Neural cell (in vitro differentiated cells): ENCODE measurements at regions not wholly inside any gene's neighbourhood (a gene's known extent, or its start where the extent isn't known, plus 50 kb on each side); places are given as distances from the start of the nearest gene placed in this dataset.

Experiments used
- H2AFZ ChIP-seq: fragments of 200-600, 300-800 bp; sonication (generic), shearing (Covaris generic); 2 replicates; pipeline ENCODE4 v1.6.0; 2014; ENCODE audit warnings: low read depth, mild to moderate bottlenecking, antibody characterized with exemption, low read length, moderate library complexity
- H3F3A ChIP-seq: fragments of 200-600 bp; shearing (Covaris generic); 2 replicates; pipeline ENCODE4 v1.6.1; 2016; ENCODE audit warnings: mild to moderate bottlenecking, moderate library complexity, mixed read lengths, antibody characterized with exemption, low read length; ENCODE audit not compliant: insufficient read depth, poor library complexity, severe bottlenecking
- H3K27ac ChIP-seq: fragments of 200-600, 300-800 bp; sonication (generic), shearing (Covaris generic); 2 replicates; pipeline ENCODE4 v1.5.1; 2014; ENCODE audit warnings: mild to moderate bottlenecking, low read length, moderate library complexity
- H3K27me3 ChIP-seq: fragments of 300-800, 200-600 bp; sonication (generic), shearing (Covaris generic); 2 replicates; pipeline ENCODE4 v1.6.0; 2014; ENCODE audit warnings: mild to moderate bottlenecking, low read depth, low read length, moderate library complexity; ENCODE audit not compliant: insufficient read depth
- H3K36me3 ChIP-seq: fragments of 300-800, 200-600 bp; sonication (generic), shearing (Covaris generic); 2 replicates; pipeline ENCODE4 v1.5.1; 2014; ENCODE audit warnings: mild to moderate bottlenecking, antibody characterized with exemption, low read length, moderate library complexity; ENCODE audit not compliant: insufficient read depth
- H3K4me2 ChIP-seq: fragments of 300-800, 200-600 bp; sonication (generic), shearing (Covaris generic); 2 replicates; pipeline ENCODE4 v1.6.0; 2014; ENCODE audit warnings: mild to moderate bottlenecking, low read length
- H3K4me3 ChIP-seq: fragments of 300-800, 200-600 bp; sonication (generic), shearing (Covaris generic); 2 replicates; pipeline ENCODE4 v1.5.1; 2014; ENCODE audit warnings: mild to moderate bottlenecking, low read length, moderate library complexity
- H3K79me2 ChIP-seq: fragments of 200-600 bp; shearing (Covaris generic); replicated peaks from 2 replicates; pipeline ENCODE4 v1.6.0; 2014; ENCODE audit warnings: mild to moderate bottlenecking, low read length, moderate library complexity; ENCODE audit not compliant: insufficient read depth
- H3K9ac ChIP-seq: fragments of 300-800, 200-600 bp; sonication (generic), shearing (Covaris generic); 2 replicates; pipeline ENCODE4 v1.6.1; 2016; ENCODE audit warnings: mild to moderate bottlenecking, low read length, mixed read lengths
- H3K9me2 ChIP-seq: fragments of 200-600 bp; shearing (Covaris generic); 2 replicates; pipeline ENCODE4 v1.6.1; 2016; ENCODE audit warnings: mild to moderate bottlenecking, low read length, mixed read lengths; ENCODE audit not compliant: insufficient read depth
- H3K9me3 ChIP-seq: fragments of 200-600, 300-800 bp; sonication (generic), shearing (Covaris generic); 2 replicates; pipeline ENCODE4 v1.6.1; 2016; ENCODE audit warnings: mild to moderate bottlenecking, mixed run types, low read length, moderate library complexity, mixed read lengths
- H4K20me1 ChIP-seq: fragments of 200-600 bp; shearing (Covaris generic); 2 replicates; pipeline ENCODE4 v1.6.1; 2016; ENCODE audit warnings: mild to moderate bottlenecking, mixed run types; ENCODE audit not compliant: insufficient read depth
- EP300 ChIP-seq: fragments of 450-650 bp; conservative IDR thresholded peaks from 2 replicates; pipeline ENCODE4 v1.6.1; 2014; ENCODE audit warnings: antibody characterized with exemption, mild to moderate bottlenecking, moderate library complexity; ENCODE audit not compliant: poor library complexity, severe bottlenecking
- EZH2 ChIP-seq: fragments of 200-600, 300-800 bp; shearing (Covaris generic), sonication (generic); IDR thresholded peaks from 2 replicates; pipeline ENCODE4 v1.6.1; 2014; ENCODE audit warnings: antibody characterized with exemption, low read length, borderline replicate concordance, mild to moderate bottlenecking; ENCODE audit not compliant: insufficient read depth, poor library complexity, severe bottlenecking
- MXI1 ChIP-seq: fragments of 450-650 bp; conservative IDR thresholded peaks from 2 replicates; pipeline ENCODE4 v1.6.1; 2014; ENCODE audit warnings: antibody characterized with exemption, mild to moderate bottlenecking; ENCODE audit not compliant: poor library complexity, severe bottlenecking
- POLR2AphosphoS5 ChIP-seq: IDR thresholded peaks from 2 replicates; pipeline ENCODE4 v1.6.1; 2012
- RAD21 ChIP-seq: fragments of 450-650 bp; conservative IDR thresholded peaks from 2 replicates; pipeline ENCODE4 v1.6.1; 2014; ENCODE audit warnings: antibody characterized with exemption, mild to moderate bottlenecking, moderate library complexity
- SMC3 ChIP-seq: fragments of 450-650 bp; conservative IDR thresholded peaks from 2 replicates; pipeline ENCODE4 v1.6.1; 2014; ENCODE audit warnings: antibody characterized with exemption, mild to moderate bottlenecking, moderate library complexity; ENCODE audit not compliant: poor library complexity
- TAF1 ChIP-seq: IDR thresholded peaks from 2 replicates; pipeline ENCODE4 v1.6.1; 2012; ENCODE audit warnings: low read depth
- TF ChIP-seq, protein P1 (sequence below): IDR thresholded peaks from 2 replicates; pipeline ENCODE4 v1.6.1; 2012; ENCODE audit warnings: borderline replicate concordance
- TF ChIP-seq, protein P2 (sequence below): fragments of 450-650 bp; IDR thresholded peaks from 2 replicates; pipeline ENCODE4 v1.5.1; 2014; ENCODE audit warnings: antibody characterized with exemption, mild to moderate bottlenecking, moderate library complexity; ENCODE audit not compliant: poor library complexity, severe bottlenecking

- no peak overlapping the region for H3K9ac ChIP-seq
- H3F3A ChIP-seq = no peaks in the 10 kb centered on the region
- H4K20me1 ChIP-seq = no peaks in the 10 kb centered on the region
- H3K9me3 ChIP-seq = no peaks in the 10 kb centered on the region
- TF ChIP-seq, protein P1, sequence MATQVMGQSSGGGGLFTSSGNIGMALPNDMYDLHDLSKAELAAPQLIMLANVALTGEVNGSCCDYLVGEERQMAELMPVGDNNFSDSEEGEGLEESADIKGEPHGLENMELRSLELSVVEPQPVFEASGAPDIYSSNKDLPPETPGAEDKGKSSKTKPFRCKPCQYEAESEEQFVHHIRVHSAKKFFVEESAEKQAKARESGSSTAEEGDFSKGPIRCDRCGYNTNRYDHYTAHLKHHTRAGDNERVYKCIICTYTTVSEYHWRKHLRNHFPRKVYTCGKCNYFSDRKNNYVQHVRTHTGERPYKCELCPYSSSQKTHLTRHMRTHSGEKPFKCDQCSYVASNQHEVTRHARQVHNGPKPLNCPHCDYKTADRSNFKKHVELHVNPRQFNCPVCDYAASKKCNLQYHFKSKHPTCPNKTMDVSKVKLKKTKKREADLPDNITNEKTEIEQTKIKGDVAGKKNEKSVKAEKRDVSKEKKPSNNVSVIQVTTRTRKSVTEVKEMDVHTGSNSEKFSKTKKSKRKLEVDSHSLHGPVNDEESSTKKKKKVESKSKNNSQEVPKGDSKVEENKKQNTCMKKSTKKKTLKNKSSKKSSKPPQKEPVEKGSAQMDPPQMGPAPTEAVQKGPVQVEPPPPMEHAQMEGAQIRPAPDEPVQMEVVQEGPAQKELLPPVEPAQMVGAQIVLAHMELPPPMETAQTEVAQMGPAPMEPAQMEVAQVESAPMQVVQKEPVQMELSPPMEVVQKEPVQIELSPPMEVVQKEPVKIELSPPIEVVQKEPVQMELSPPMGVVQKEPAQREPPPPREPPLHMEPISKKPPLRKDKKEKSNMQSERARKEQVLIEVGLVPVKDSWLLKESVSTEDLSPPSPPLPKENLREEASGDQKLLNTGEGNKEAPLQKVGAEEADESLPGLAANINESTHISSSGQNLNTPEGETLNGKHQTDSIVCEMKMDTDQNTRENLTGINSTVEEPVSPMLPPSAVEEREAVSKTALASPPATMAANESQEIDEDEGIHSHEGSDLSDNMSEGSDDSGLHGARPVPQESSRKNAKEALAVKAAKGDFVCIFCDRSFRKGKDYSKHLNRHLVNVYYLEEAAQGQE = no peak
- TF ChIP-seq RAD21 (no peak), SMC3 (no peak), EZH2 (no peak)
- TF ChIP-seq, protein P2, sequence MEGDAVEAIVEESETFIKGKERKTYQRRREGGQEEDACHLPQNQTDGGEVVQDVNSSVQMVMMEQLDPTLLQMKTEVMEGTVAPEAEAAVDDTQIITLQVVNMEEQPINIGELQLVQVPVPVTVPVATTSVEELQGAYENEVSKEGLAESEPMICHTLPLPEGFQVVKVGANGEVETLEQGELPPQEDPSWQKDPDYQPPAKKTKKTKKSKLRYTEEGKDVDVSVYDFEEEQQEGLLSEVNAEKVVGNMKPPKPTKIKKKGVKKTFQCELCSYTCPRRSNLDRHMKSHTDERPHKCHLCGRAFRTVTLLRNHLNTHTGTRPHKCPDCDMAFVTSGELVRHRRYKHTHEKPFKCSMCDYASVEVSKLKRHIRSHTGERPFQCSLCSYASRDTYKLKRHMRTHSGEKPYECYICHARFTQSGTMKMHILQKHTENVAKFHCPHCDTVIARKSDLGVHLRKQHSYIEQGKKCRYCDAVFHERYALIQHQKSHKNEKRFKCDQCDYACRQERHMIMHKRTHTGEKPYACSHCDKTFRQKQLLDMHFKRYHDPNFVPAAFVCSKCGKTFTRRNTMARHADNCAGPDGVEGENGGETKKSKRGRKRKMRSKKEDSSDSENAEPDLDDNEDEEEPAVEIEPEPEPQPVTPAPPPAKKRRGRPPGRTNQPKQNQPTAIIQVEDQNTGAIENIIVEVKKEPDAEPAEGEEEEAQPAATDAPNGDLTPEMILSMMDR = no peak
- no peak overlapping the region for H3K27ac ChIP-seq
- no peak overlapping the region for H3K4me3 ChIP-seq
- H3K4me2 ChIP-seq = no peak overlapping the region
- no peaks in the 10 kb centered on the region for H3K36me3 ChIP-seq
- H2AFZ ChIP-seq = no peak overlapping the region
- no peaks in the 10 kb centered on the region for H3K79me2 ChIP-seq
- no peaks in the 10 kb centered on the region for H3K9me2 ChIP-seq
- no peaks in the 10 kb centered on the region for H3K27me3 ChIP-seq
Measured at GRCh38 chr5:6822068-6822467, 108.8 kb downstream of the TENT4A start.

GRCh38 chr5:6822556-6823343 is 109.5 kb downstream of the TENT4A start:
- Histone ChIP-seq H3K9ac (no peak overlapping the region), H3K36me3 (no peaks in the 10 kb centered on the region), H2AFZ (no peak overlapping the region), H3K4me3 (no peak overlapping the region), H3K9me3 (no peaks in the 10 kb centered on the region), H3F3A (no peaks in the 10 kb centered on the region), H3K27me3 (no peaks in the 10 kb centered on the region), H3K27ac (no peak overlapping the region), H3K79me2 (no peaks in the 10 kb centered on the region), H3K4me2 (no peak overlapping the region), H3K9me2 (no peaks in the 10 kb centered on the region), H4K20me1 (no peaks in the 10 kb centered on the region)
- TF ChIP-seq EZH2 (no peak), SMC3 (no peak), RAD21 (no peak), POLR2AphosphoS5 (no peak), TAF1 (no peak), EP300 (no peak), MXI1 (no peak)
- TF ChIP-seq, protein P1 = no peak
- TF ChIP-seq, protein P2 = no peak
